Progenitor cell of endocrine pancreas (in vitro differentiated cells): ENCODE measurements at regions not wholly inside any gene's neighbourhood (a gene's known extent, or its start where the extent isn't known, plus 50 kb on each side); places are given as distances from the start of the nearest gene placed in this dataset.
A peak's percentile ranks its signal among the peaks of the same experiment; 100 is the strongest.

ENCODE experiments used
- DNase-seq: peaks from one replicate; pipeline ENCODE4 v3.0.0; 2021; ENCODE audit warnings: low spot score; ENCODE audit not compliant: unreplicated experiment
- H3K27ac Mint-ChIP-seq: 2 replicates; pipeline ENCODE4 v1.8.0; 2021; ENCODE audit warnings: mild to moderate bottlenecking, moderate library complexity, mixed read lengths
- H3K27me3 Mint-ChIP-seq: 2 replicates; pipeline ENCODE4 v1.8.0; 2021; ENCODE audit warnings: mixed read lengths
- H3K36me3 Mint-ChIP-seq: 2 replicates; pipeline ENCODE4 v1.8.0; 2022; ENCODE audit warnings: mixed read lengths; ENCODE audit not compliant: insufficient read depth
- H3K4me1 Mint-ChIP-seq: 2 replicates; pipeline ENCODE4 v1.8.0; 2021; ENCODE audit warnings: low read depth, mixed read lengths
- H3K4me3 Mint-ChIP-seq: 2 replicates; pipeline ENCODE4 v1.8.0; 2021; ENCODE audit warnings: low read depth, mild to moderate bottlenecking, moderate library complexity, mixed read lengths
- H3K9me3 Mint-ChIP-seq: 2 replicates; pipeline ENCODE4 v1.8.0; 2021; ENCODE audit warnings: low read depth, mixed read lengths
- CTCF ChIP-seq: fragments of 200-600 bp; sonication (generic); IDR thresholded peaks from one replicate; pipeline ENCODE4 v1.5.0; 2021; ENCODE audit warnings: antibody characterized with exemption, mild to moderate bottlenecking; ENCODE audit not compliant: unreplicated experiment

GRCh38 chr5:173768891-173769290 lies 119.3 kb upstream of the CPEB4 start:
- TF ChIP-seq CTCF: no peak
- Mint-ChIP-seq H3K4me1 (peaks cover 16% of the 10 kb centered on the region), H3K9me3 (no peaks in the 10 kb centered on the region), H3K27ac (no peak overlapping the region), H3K36me3 (no peaks in the 10 kb centered on the region), H3K4me3 (no peak overlapping the region), H3K27me3 (peaks cover 11% of the 10 kb centered on the region)
- no peak for DNase-seq

- peaks cover 11% of the 10 kb centered on the region for H3K4me1 Mint-ChIP-seq
- H3K27me3 Mint-ChIP-seq: peaks cover 16% of the 10 kb centered on the region
- no peaks in the 10 kb centered on the region for H3K9me3 Mint-ChIP-seq
- no peak overlapping the region for H3K27ac Mint-ChIP-seq
- TF ChIP-seq CTCF: no peak
- no peak overlapping the region for H3K4me3 Mint-ChIP-seq
- no peaks in the 10 kb centered on the region for H3K36me3 Mint-ChIP-seq
- DNase-seq: no peak
These were observed 117.5 kb upstream of the CPEB4 start for GRCh38 chr5:173770637-173771036.

- DNase-seq: no peak
These were observed 116.9 kb upstream of the CPEB4 start for GRCh38 chr5:173771121-173771724.

GRCh38 chr5:173771725-173772383 lies 116.3 kb upstream of the CPEB4 start:
- no peak overlapping the region for H3K27ac Mint-ChIP-seq
- no peak for TF ChIP-seq CTCF
- H3K9me3 Mint-ChIP-seq: no peaks in the 10 kb centered on the region
- peaks cover 4% of the 10 kb centered on the region for H3K4me1 Mint-ChIP-seq
- no peak overlapping the region for H3K4me3 Mint-ChIP-seq
- peaks cover 23% of the 10 kb centered on the region for H3K27me3 Mint-ChIP-seq
- no peaks in the 10 kb centered on the region for H3K36me3 Mint-ChIP-seq
- no peak for DNase-seq

More at GRCh38 chr5:173771121-173771724, 116.9 kb upstream of the CPEB4 start:
- peaks cover 7% of the 10 kb centered on the region for H3K4me1 Mint-ChIP-seq
- TF ChIP-seq CTCF: no peak
- peaks cover 21% of the 10 kb centered on the region for H3K27me3 Mint-ChIP-seq
- no peaks in the 10 kb centered on the region for H3K9me3 Mint-ChIP-seq
- no peaks in the 10 kb centered on the region for H3K36me3 Mint-ChIP-seq
- H3K27ac Mint-ChIP-seq: no peak overlapping the region
- H3K4me3 Mint-ChIP-seq: peak overlapping the region; percentile 44

- Mint-ChIP-seq H3K9me3 (no peaks in the 10 kb centered on the region), H3K4me3 (no peak overlapping the region), H3K36me3 (no peaks in the 10 kb centered on the region), H3K27ac (no peak overlapping the region), H3K4me1 (peaks cover 4% of the 10 kb centered on the region), H3K27me3 (peaks cover 27% of the 10 kb centered on the region)
- DNase-seq: no peak
- TF ChIP-seq CTCF: no peak
These were observed 115.6 kb upstream of the CPEB4 start for GRCh38 chr5:173772384-173773059.
